ENCODE measurements at regions not wholly inside any gene's neighbourhood (a gene's known extent, or its start where the extent isn't known, plus 50 kb on each side); places are given as distances from the start of the nearest gene placed in this dataset.

- H3K27ac Mint-ChIP-seq: no peak overlapping the region
- Histone ChIP-seq H3K4me3 (ENCODE audit: low read depth, low read length) (no peak overlapping the region), H3K36me3 (ENCODE audit: control insufficient read depth, insufficient read depth, low read length) (no peaks in the 10 kb centered on the region), H3K27ac (ENCODE audit: insufficient read depth, low read length, poor library complexity, severe bottlenecking) (no peak overlapping the region), H3K4me1 (ENCODE audit: control insufficient read depth, insufficient read depth, low read length, poor library complexity, severe bottlenecking) (no peaks in the 10 kb centered on the region), H3K27me3 (ENCODE audit: control insufficient read depth, insufficient read depth, low read length) (no peaks in the 10 kb centered on the region), H3K9me3 (ENCODE audit: control insufficient read depth in 2 of 2, low read length in 2 of 2) (no peaks in the 10 kb centered on the region)
- H3K36me3 Mint-ChIP-seq: no peaks in the 10 kb centered on the region
- H3K27me3 Mint-ChIP-seq: no peaks in the 10 kb centered on the region
- DNase-seq: no peak
- ATAC-seq (ENCODE audit: low read depth in 2 of 2): no peak
- H3K9me3 Mint-ChIP-seq: peaks cover 0 to 7% (median 2%) of the 10 kb centered on the region in 7 donors
- H3K4me1 Mint-ChIP-seq: no peaks in the 10 kb centered on the region
- H3K4me3 Mint-ChIP-seq: no peak overlapping the region
Measured at GRCh38 chr13:106118050-106118449, 417.4 kb downstream of the EFNB2 start.

DNA sequence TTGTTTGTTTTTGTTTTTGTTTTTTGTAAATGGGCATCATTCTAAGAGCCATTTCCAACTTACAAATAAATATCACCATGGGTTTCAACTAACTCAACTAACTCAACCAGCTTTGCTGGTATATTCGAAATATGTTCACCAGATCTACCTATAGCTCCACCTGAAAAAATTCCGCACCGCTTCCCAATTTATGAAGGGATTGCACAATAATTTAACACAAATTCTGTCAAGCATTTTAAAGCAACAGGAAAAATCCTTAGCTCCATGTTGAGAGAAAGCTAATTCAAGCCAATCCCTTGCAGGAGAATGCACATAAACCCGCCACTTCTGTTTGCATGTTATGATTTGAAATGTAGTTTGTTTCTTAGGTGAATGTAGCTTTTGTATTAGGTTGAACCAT lies 417.8 kb downstream of the EFNB2 start:
- peak overlapping the region in 1 of 4 donors; percentile 32 for H3K4me3 Mint-ChIP-seq
- H3K27me3 ChIP-seq (ENCODE audit: control insufficient read depth, insufficient read depth, low read length): no peaks in the 10 kb centered on the region
- DNase-seq (no peak), ATAC-seq (ENCODE audit: low read depth in 2 of 2) (no peak)
- H3K27me3 Mint-ChIP-seq: no peaks in the 10 kb centered on the region
- peaks cover 0 to 7% (median 2%) of the 10 kb centered on the region in 7 donors for H3K9me3 Mint-ChIP-seq
- H3K9me3 ChIP-seq (ENCODE audit: control insufficient read depth in 2 of 2, low read length in 2 of 2): no peaks in the 10 kb centered on the region
- no peak overlapping the region for H3K27ac ChIP-seq (ENCODE audit: insufficient read depth, low read length, poor library complexity, severe bottlenecking)
- H3K4me1 ChIP-seq (ENCODE audit: control insufficient read depth, insufficient read depth, low read length, poor library complexity, severe bottlenecking): no peaks in the 10 kb centered on the region
- no peaks in the 10 kb centered on the region for H3K36me3 Mint-ChIP-seq
- H3K27ac Mint-ChIP-seq: no peak overlapping the region
- no peaks in the 10 kb centered on the region for H3K4me1 Mint-ChIP-seq
- H3K4me3 ChIP-seq (ENCODE audit: low read depth, low read length): no peak overlapping the region
- H3K36me3 ChIP-seq (ENCODE audit: control insufficient read depth, insufficient read depth, low read length): no peaks in the 10 kb centered on the region

GRCh38 chr13:106117035-106117434 lies 418.4 kb downstream of the EFNB2 start:
- Mint-ChIP-seq H3K4me1 (no peaks in the 10 kb centered on the region), H3K27me3 (no peaks in the 10 kb centered on the region), H3K36me3 (no peaks in the 10 kb centered on the region), H3K9me3 (peaks cover 0 to 7% (median 2%) of the 10 kb centered on the region in 7 donors), H3K27ac (no peak overlapping the region), H3K4me3 (no peak overlapping the region)
- ATAC-seq (ENCODE audit: low read depth in 2 of 2): no peak
- Histone ChIP-seq H3K27me3 (ENCODE audit: control insufficient read depth, insufficient read depth, low read length) (no peaks in the 10 kb centered on the region), H3K4me1 (ENCODE audit: control insufficient read depth, insufficient read depth, low read length, poor library complexity, severe bottlenecking) (no peaks in the 10 kb centered on the region), H3K9me3 (ENCODE audit: control insufficient read depth in 2 of 2, low read length in 2 of 2) (no peaks in the 10 kb centered on the region), H3K4me3 (ENCODE audit: low read depth, low read length) (no peak overlapping the region), H3K36me3 (ENCODE audit: control insufficient read depth, insufficient read depth, low read length) (no peaks in the 10 kb centered on the region), H3K27ac (ENCODE audit: insufficient read depth, low read length, poor library complexity, severe bottlenecking) (no peak overlapping the region)
- no peak for DNase-seq

- Histone ChIP-seq H3K36me3 (ENCODE audit: control insufficient read depth, insufficient read depth, low read length) (no peaks in the 10 kb centered on the region), H3K27ac (ENCODE audit: insufficient read depth, low read length, poor library complexity, severe bottlenecking) (no peak overlapping the region), H3K9me3 (ENCODE audit: control insufficient read depth in 2 of 2, low read length in 2 of 2) (no peaks in the 10 kb centered on the region), H3K27me3 (ENCODE audit: control insufficient read depth, insufficient read depth, low read length) (no peaks in the 10 kb centered on the region), H3K4me3 (ENCODE audit: low read depth, low read length) (no peak overlapping the region), H3K4me1 (ENCODE audit: control insufficient read depth, insufficient read depth, low read length, poor library complexity, severe bottlenecking) (no peaks in the 10 kb centered on the region)
- Mint-ChIP-seq H3K4me1 (no peaks in the 10 kb centered on the region), H3K27ac (no peak overlapping the region), H3K4me3 (no peak overlapping the region), H3K9me3 (peaks cover 0 to 3% (median 1%) of the 10 kb centered on the region in 7 donors), H3K27me3 (no peaks in the 10 kb centered on the region), H3K36me3 (no peaks in the 10 kb centered on the region)
- DNase-seq (no peak), ATAC-seq (ENCODE audit: low read depth in 2 of 2) (no peak)
Measured at GRCh38 chr13:106115081-106115480, 420.4 kb downstream of the EFNB2 start.

- no peaks in the 10 kb centered on the region for H3K4me1 ChIP-seq (ENCODE audit: control insufficient read depth, insufficient read depth, low read length, poor library complexity, severe bottlenecking)
- no peak overlapping the region for H3K27ac ChIP-seq (ENCODE audit: insufficient read depth, low read length, poor library complexity, severe bottlenecking)
- H3K9me3 ChIP-seq (ENCODE audit: control insufficient read depth in 2 of 2, low read length in 2 of 2): no peaks in the 10 kb centered on the region
- peaks cover 0 to 2% (median 0%) of the 10 kb centered on the region in 7 donors for H3K9me3 Mint-ChIP-seq
- H3K4me1 Mint-ChIP-seq: no peaks in the 10 kb centered on the region
- ATAC-seq (ENCODE audit: low read depth in 2 of 2) (no peak), DNase-seq (no peak)
- no peak overlapping the region for H3K27ac Mint-ChIP-seq
- H3K4me3 ChIP-seq (ENCODE audit: low read depth, low read length): no peak overlapping the region
- no peaks in the 10 kb centered on the region for H3K36me3 Mint-ChIP-seq
- H3K36me3 ChIP-seq (ENCODE audit: control insufficient read depth, insufficient read depth, low read length): no peaks in the 10 kb centered on the region
- no peak overlapping the region for H3K4me3 Mint-ChIP-seq
- no peaks in the 10 kb centered on the region for H3K27me3 Mint-ChIP-seq
- H3K27me3 ChIP-seq (ENCODE audit: control insufficient read depth, insufficient read depth, low read length): no peaks in the 10 kb centered on the region
Measured at GRCh38 chr13:106113796-106114195, 421.7 kb downstream of the EFNB2 start.

- Histone ChIP-seq H3K9me3 (ENCODE audit: control insufficient read depth in 2 of 2, low read length in 2 of 2) (no peaks in the 10 kb centered on the region), H3K36me3 (ENCODE audit: control insufficient read depth, insufficient read depth, low read length) (no peaks in the 10 kb centered on the region), H3K4me1 (ENCODE audit: control insufficient read depth, insufficient read depth, low read length, poor library complexity, severe bottlenecking) (no peaks in the 10 kb centered on the region), H3K27ac (ENCODE audit: insufficient read depth, low read length, poor library complexity, severe bottlenecking) (no peak overlapping the region), H3K4me3 (ENCODE audit: low read depth, low read length) (no peak overlapping the region), H3K27me3 (ENCODE audit: control insufficient read depth, insufficient read depth, low read length) (no peaks in the 10 kb centered on the region)
- Mint-ChIP-seq H3K9me3 (peaks cover 0 to 3% (median 0%) of the 10 kb centered on the region in 7 donors), H3K27ac (no peak overlapping the region), H3K36me3 (no peaks in the 10 kb centered on the region), H3K4me3 (no peak overlapping the region), H3K27me3 (no peaks in the 10 kb centered on the region), H3K4me1 (no peaks in the 10 kb centered on the region)
- ATAC-seq (ENCODE audit: low read depth in 2 of 2) (no peak), DNase-seq (no peak)
Measured at GRCh38 chr13:106112191-106112590, 423.3 kb downstream of the EFNB2 start.

GRCh38 chr13:106110241-106110855 lies 425.1 kb downstream of the EFNB2 start:
- Mint-ChIP-seq H3K36me3 (no peaks in the 10 kb centered on the region), H3K4me3 (no peak overlapping the region), H3K27ac (no peak overlapping the region), H3K27me3 (no peaks in the 10 kb centered on the region), H3K9me3 (peaks cover 0 to 3% (median 1%) of the 10 kb centered on the region in 7 donors), H3K4me1 (no peaks in the 10 kb centered on the region)
- Histone ChIP-seq H3K4me3 (ENCODE audit: low read depth, low read length) (no peak overlapping the region), H3K27ac (ENCODE audit: insufficient read depth, low read length, poor library complexity, severe bottlenecking) (no peak overlapping the region), H3K27me3 (ENCODE audit: control insufficient read depth, insufficient read depth, low read length) (no peaks in the 10 kb centered on the region), H3K4me1 (ENCODE audit: control insufficient read depth, insufficient read depth, low read length, poor library complexity, severe bottlenecking) (no peaks in the 10 kb centered on the region), H3K36me3 (ENCODE audit: control insufficient read depth, insufficient read depth, low read length) (no peaks in the 10 kb centered on the region), H3K9me3 (ENCODE audit: control insufficient read depth in 2 of 2, low read length in 2 of 2) (no peaks in the 10 kb centered on the region)
- DNase-seq: no peak
- no peak for ATAC-seq (ENCODE audit: low read depth in 2 of 2)

DNA sequence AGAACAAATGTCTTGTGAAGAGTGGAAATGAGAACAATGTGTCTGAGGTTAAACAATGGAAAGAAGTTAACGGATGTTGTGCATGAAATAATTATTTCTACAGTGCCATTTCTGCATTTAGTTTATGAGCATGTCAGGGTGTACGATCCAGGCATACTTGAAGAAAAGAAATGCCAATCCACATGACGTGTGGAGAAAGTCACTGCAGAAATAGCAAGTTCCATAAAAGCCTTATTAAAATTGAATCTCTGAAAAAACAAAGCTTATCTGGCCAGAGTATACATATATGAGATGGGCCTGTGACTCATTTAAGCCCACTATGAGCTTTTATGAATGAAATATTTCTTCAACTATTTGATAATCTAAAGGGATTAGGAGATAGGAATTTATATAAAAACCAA lies 426.1 kb downstream of the EFNB2 start:
- no peak overlapping the region for H3K27ac Mint-ChIP-seq
- Histone ChIP-seq H3K9me3 (ENCODE audit: control insufficient read depth in 2 of 2, low read length in 2 of 2) (no peaks in the 10 kb centered on the region), H3K4me3 (ENCODE audit: low read depth, low read length) (no peak overlapping the region), H3K4me1 (ENCODE audit: control insufficient read depth, insufficient read depth, low read length, poor library complexity, severe bottlenecking) (no peaks in the 10 kb centered on the region), H3K27me3 (ENCODE audit: control insufficient read depth, insufficient read depth, low read length) (no peaks in the 10 kb centered on the region), H3K27ac (ENCODE audit: insufficient read depth, low read length, poor library complexity, severe bottlenecking) (no peak overlapping the region), H3K36me3 (ENCODE audit: control insufficient read depth, insufficient read depth, low read length) (no peaks in the 10 kb centered on the region)
- H3K36me3 Mint-ChIP-seq: no peaks in the 10 kb centered on the region
- H3K27me3 Mint-ChIP-seq: no peaks in the 10 kb centered on the region
- H3K4me3 Mint-ChIP-seq: no peak overlapping the region
- H3K9me3 Mint-ChIP-seq: peaks cover 0 to 3% (median 0%) of the 10 kb centered on the region in 7 donors
- no peaks in the 10 kb centered on the region for H3K4me1 Mint-ChIP-seq
- DNase-seq (no peak), ATAC-seq (ENCODE audit: low read depth in 2 of 2) (no peak)

All from CD4-positive, CD25-positive, alpha-beta regulatory T cell (primary cell).